H9 (cell line): ENCODE measurements at regions not wholly inside any gene's neighbourhood (a gene's known extent, or its start where the extent isn't known, plus 50 kb on each side); places are given as distances from the start of the nearest gene placed in this dataset.

ENCODE experiments used
- DNase-seq: peaks from one replicate; pipeline ENCODE4 v3.0.0-alpha.2; 2017
- H2AFZ ChIP-seq: one replicate; pipeline ENCODE4 v1.6.1; 2013; ENCODE audit warnings: mild to moderate bottlenecking, low read length, control low read depth, moderate library complexity
- H2AK5ac ChIP-seq: 2 replicates; pipeline ENCODE4 v1.6.1; 2013; ENCODE audit warnings: low read length, control low read depth, mixed read lengths; ENCODE audit not compliant: insufficient read length
- H2BK120ac ChIP-seq: one replicate; pipeline ENCODE4 v1.6.1; 2013; ENCODE audit warnings: low read depth, mild to moderate bottlenecking, low read length, control low read depth, inconsistent platforms; ENCODE audit not compliant: poor library complexity, severe bottlenecking
- H2BK12ac ChIP-seq: 2 replicates; pipeline ENCODE4 v1.6.1; 2013; ENCODE audit warnings: low read length, control low read depth, mixed read lengths, low read depth; ENCODE audit not compliant: insufficient read length
- H2BK15ac ChIP-seq: 2 replicates; pipeline ENCODE4 v1.6.1; 2013; ENCODE audit warnings: low read depth, low read length, control low read depth
- H2BK20ac ChIP-seq: one replicate; pipeline ENCODE4 v1.6.1; 2013; ENCODE audit warnings: low read depth, mild to moderate bottlenecking, low read length, control low read depth, inconsistent platforms; ENCODE audit not compliant: poor library complexity, severe bottlenecking
- H2BK5ac ChIP-seq: 2 replicates; pipeline ENCODE4 v1.6.1; 2013; ENCODE audit warnings: low read length, control low read depth, mixed read lengths; ENCODE audit not compliant: insufficient read length
- H3K14ac ChIP-seq: 2 replicates; pipeline ENCODE4 v1.6.1; 2013; ENCODE audit warnings: low read length, control low read depth; ENCODE audit not compliant: insufficient read depth
- H3K18ac ChIP-seq: 2 replicates; pipeline ENCODE4 v1.6.1; 2013; ENCODE audit warnings: low read depth, mild to moderate bottlenecking, mixed read lengths, low read length, control low read depth; ENCODE audit not compliant: insufficient read length
- H3K23ac ChIP-seq: 2 replicates; pipeline ENCODE4 v1.6.1; 2013; ENCODE audit warnings: low read length, control low read depth, mixed read lengths, low read depth; ENCODE audit not compliant: insufficient read length
- H3K23me2 ChIP-seq: 2 replicates; pipeline ENCODE4 v1.6.1; 2013; ENCODE audit warnings: low read depth, mild to moderate bottlenecking, mixed read lengths, low read length, control low read depth; ENCODE audit not compliant: insufficient read length, poor library complexity, severe bottlenecking
- H3K27ac ChIP-seq: 2 replicates; pipeline ENCODE4 v1.5.1; 2013; ENCODE audit warnings: low read length, control low read depth, mixed read lengths, low read depth; ENCODE audit not compliant: insufficient read length
- H3K27me3 ChIP-seq: 2 replicates; pipeline ENCODE4 v1.6.1; 2013; ENCODE audit warnings: low read length, control low read depth, inconsistent platforms; ENCODE audit not compliant: insufficient read depth
- H3K4ac ChIP-seq: 2 replicates; pipeline ENCODE4 v1.6.1; 2013; ENCODE audit warnings: low read depth, mild to moderate bottlenecking, control low read depth, inconsistent platforms, low read length, moderate library complexity
- H3K4me1 ChIP-seq: 2 replicates; pipeline ENCODE4 v1.6.1; 2013; ENCODE audit warnings: low read length, control low read depth, inconsistent platforms; ENCODE audit not compliant: insufficient read depth
- H3K4me2 ChIP-seq: 2 replicates; pipeline ENCODE4 v1.6.1; 2013; ENCODE audit warnings: low read length, control low read depth, mixed read lengths; ENCODE audit not compliant: insufficient read length, insufficient read depth
- H3K56ac ChIP-seq: 2 replicates; pipeline ENCODE4 v1.6.1; 2013; ENCODE audit warnings: low read depth, mild to moderate bottlenecking, mixed read lengths, low read length, control low read depth; ENCODE audit not compliant: insufficient read length
- H3K79me1 ChIP-seq: 2 replicates; pipeline ENCODE4 v1.6.1; 2013; ENCODE audit warnings: low read depth, mild to moderate bottlenecking, moderate library complexity, low read length, control low read depth, inconsistent platforms; ENCODE audit not compliant: insufficient read depth, poor library complexity, severe bottlenecking
- H3K79me2 ChIP-seq: 2 replicates; pipeline ENCODE4 v1.6.1; 2013; ENCODE audit warnings: low read length, control low read depth, inconsistent platforms; ENCODE audit not compliant: insufficient read depth
- H3K9ac ChIP-seq: 2 replicates; pipeline ENCODE4 v1.6.1; 2013; ENCODE audit warnings: low read length, control low read depth, mixed read lengths; ENCODE audit not compliant: insufficient read length; ENCODE audit errors: extremely low read depth
- H3K9me3 ChIP-seq: one replicate; pipeline ENCODE4 v1.6.1; 2013; ENCODE audit warnings: low read depth, low read length, inconsistent platforms; ENCODE audit not compliant: control insufficient read depth
- H3T11ph ChIP-seq: one replicate; pipeline ENCODE4 v1.6.1; 2013; ENCODE audit warnings: mild to moderate bottlenecking, low read length, control low read depth, inconsistent platforms
- H4K20me1 ChIP-seq: one replicate; pipeline ENCODE4 v1.6.1; 2013; ENCODE audit not compliant: control insufficient read depth, insufficient read length, insufficient read depth
- H4K5ac ChIP-seq: 2 replicates; pipeline ENCODE4 v1.6.1; 2013; ENCODE audit warnings: low read depth, mild to moderate bottlenecking, mixed read lengths, low read length, control low read depth; ENCODE audit not compliant: insufficient read length
- H4K8ac ChIP-seq: replicated peaks from 2 replicates; pipeline ENCODE4 v1.6.1; 2013; ENCODE audit warnings: low read length, control low read depth, mixed read lengths, low read depth; ENCODE audit not compliant: insufficient read length
- H4K91ac ChIP-seq: 2 replicates; pipeline ENCODE4 v1.6.1; 2013; ENCODE audit warnings: low read depth, mild to moderate bottlenecking, moderate library complexity, mixed read lengths, low read length, control low read depth; ENCODE audit not compliant: insufficient read length
- H3K27ac Mint-ChIP-seq, 3 experiments: 2 replicates in 2 of 3; 3 replicates in 1 of 3; pipeline ENCODE4 v1.8.0; 2020 to 2021; ENCODE audit warnings: mixed read lengths in 3 of 3, mild to moderate bottlenecking in 1 of 3, moderate library complexity in 1 of 3
- H3K27me3 Mint-ChIP-seq: 2 replicates; pipeline ENCODE4 v1.8.0; 2021; ENCODE audit warnings: low read depth, mild to moderate bottlenecking, moderate library complexity, mixed read lengths
- H3K36me3 Mint-ChIP-seq, 3 experiments: 2 replicates in 2 of 3; 3 replicates in 1 of 3; pipeline ENCODE4 v1.8.0; 2020 to 2021; ENCODE audit warnings: low read depth in 3 of 3, mixed read lengths in 3 of 3; ENCODE audit not compliant: insufficient read depth in 1 of 3
- H3K4me1 Mint-ChIP-seq, 2 experiments: 2 replicates each; pipeline ENCODE4 v1.8.0; 2020; ENCODE audit warnings: mixed read lengths in 2 of 2
- H3K4me3 Mint-ChIP-seq, 2 experiments: 2 replicates in 1 of 2; 3 replicates in 1 of 2; pipeline ENCODE4 v1.8.0; 2020 to 2021; ENCODE audit warnings: mild to moderate bottlenecking in 2 of 2, mixed read lengths in 2 of 2, moderate library complexity in 1 of 2
- H3K9me3 Mint-ChIP-seq, 2 experiments: 2 replicates in 1 of 2; 3 replicates in 1 of 2; pipeline ENCODE4 v1.8.0; 2020; ENCODE audit warnings: mild to moderate bottlenecking in 2 of 2, mixed read lengths in 2 of 2, moderate library complexity in 1 of 2
- CTCF ChIP-seq: fragments of 200-600 bp; sonication (generic); conservative IDR thresholded peaks from 3 replicates; pipeline ENCODE4 v1.8.0; 2021; ENCODE audit warnings: antibody characterized with exemption, mild to moderate bottlenecking
- WGBS: extraction: QIAGEN DNeasy Blood & Tissue Kit; methylation state at CpG from one replicate; pipeline ENCODE4 v1.1.7; 2013; ENCODE audit warnings: missing lambda C conversion rate, low lambda C conversion rate, mixed read lengths; ENCODE audit not compliant: insufficient read length; ENCODE audit errors: extremely low coverage; 5-methylcytosine and 5-hydroxymethylcytosine counted together

DNA sequence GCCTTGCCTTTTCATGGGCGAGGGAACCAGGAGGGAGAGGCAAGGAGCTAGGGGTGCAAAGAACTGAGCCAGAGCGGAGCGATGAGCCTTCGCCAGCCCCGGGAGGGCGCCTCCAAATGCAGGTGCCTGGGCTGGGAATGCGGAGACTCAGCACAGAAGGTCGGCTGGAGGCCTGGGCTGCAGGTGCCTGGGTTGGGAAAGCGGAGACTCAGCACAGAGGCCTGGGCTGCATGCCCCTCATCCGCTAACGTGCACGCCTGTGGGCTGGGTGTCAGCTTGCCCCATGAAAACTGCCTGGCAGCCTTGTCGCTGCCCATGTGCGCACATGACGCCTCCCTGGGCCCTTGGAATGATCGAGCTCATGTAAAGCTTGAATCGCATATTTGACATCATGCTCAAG is 51.8 kb downstream of the POM121L12 start:
- Mint-ChIP-seq H3K4me1 (peaks cover 0 to 2% of the 10 kb centered on the region in 2 experiments; a peak in 2 of 4 replicates), H3K4me3 (no peak overlapping the region), H3K27ac (no peak overlapping the region), H3K27me3 (no peaks in the 10 kb centered on the region), H3K36me3 (peaks cover 0 to 3% (median 2%) of the 10 kb centered on the region in 3 experiments; a peak in 2 of 7 replicates), H3K9me3 (no peaks in the 10 kb centered on the region; a peak in 1 of 5 replicates)
- Histone ChIP-seq H2BK120ac (no peak overlapping the region), H3K4me2 (no peak overlapping the region), H3K79me2 (no peaks in the 10 kb centered on the region), H2BK20ac (no peak overlapping the region), H3K27ac (no peak overlapping the region), H2AFZ (no peak overlapping the region), H2BK5ac (no peak overlapping the region), H3K56ac (no peak overlapping the region), H3K9ac (no peak overlapping the region), H3K27me3 (no peaks in the 10 kb centered on the region), H3K9me3 (no peaks in the 10 kb centered on the region), H3K4me1 (no peaks in the 10 kb centered on the region; the same call in 1 of the 2 replicates), H4K5ac (no peak overlapping the region), H3K18ac (no peak overlapping the region), H3K79me1 (no peaks in the 10 kb centered on the region), H2AK5ac (no peak overlapping the region), H2BK12ac (no peak overlapping the region), H3T11ph (no peak overlapping the region), H3K14ac (no peak overlapping the region), H3K4ac (no peak overlapping the region), H4K20me1 (no peaks in the 10 kb centered on the region), H2BK15ac (no peak overlapping the region), H3K23me2 (no peaks in the 10 kb centered on the region), H4K8ac (no peak overlapping the region), H3K23ac (no peak overlapping the region), H4K91ac (no peak overlapping the region)
- no peak for TF ChIP-seq CTCF
- no CpG with 5 or more reads among the region's 17 CpGs for WGBS
- no peak for DNase-seq
